Central memory CD4-positive, alpha-beta T cell (primary cell): ENCODE measurements at regions not wholly inside any gene's neighbourhood (a gene's known extent, or its start where the extent isn't known, plus 50 kb on each side); places are given as distances from the start of the nearest gene placed in this dataset.
"Not testable (repeated sequence)": the region's sequence is repeated elsewhere in the genome, so short reads cannot be mapped to it uniquely, and the experiment has no call there.

Experiments used
- DNase-seq: peaks from one replicate; pipeline ENCODE4 v3.0.0; 2022

GRCh38 chr4:12016729-12017128, 588.0 kb upstream of the HS3ST1 start:
- DNase-seq = no peak

GRCh38 chr4:12005471-12005870, 576.8 kb upstream of the HS3ST1 start:
- DNase-seq = no peak

- not testable (repeated sequence) for DNase-seq
Measured at GRCh38 chr4:11996581-11996980, 567.9 kb upstream of the HS3ST1 start.

- no peak for DNase-seq
Measured at GRCh38 chr4:11976726-11977263, 548.1 kb upstream of the HS3ST1 start.

- no peak for DNase-seq
Measured at GRCh38 chr4:11973270-11973669, 544.6 kb upstream of the HS3ST1 start.

GRCh38 chr4:11970754-11971153, 542.1 kb upstream of the HS3ST1 start:
- no peak for DNase-seq

- DNase-seq = no peak
Measured at GRCh38 chr4:11966782-11967181, 538.1 kb upstream of the HS3ST1 start.

GRCh38 chr4:11954093-11954492, 525.4 kb upstream of the HS3ST1 start:
- no peak for DNase-seq

GRCh38 chr4:11949355-11949754, 520.7 kb upstream of the HS3ST1 start:
- DNase-seq = no peak

GRCh38 chr4:11947629-11948028, 518.9 kb upstream of the HS3ST1 start:
- not testable (repeated sequence) for DNase-seq

- no peak for DNase-seq
Measured at GRCh38 chr4:11937941-11938340, 509.2 kb upstream of the HS3ST1 start.

- no peak for DNase-seq
Measured at GRCh38 chr4:11931266-11931820, 502.6 kb upstream of the HS3ST1 start.

GRCh38 chr4:11929080-11929479, 500.4 kb upstream of the HS3ST1 start:
- no peak for DNase-seq

- DNase-seq = no peak
Measured at GRCh38 chr4:11919316-11919715, 490.6 kb upstream of the HS3ST1 start.

GRCh38 chr4:11914406-11914805, 485.7 kb upstream of the HS3ST1 start:
- no peak for DNase-seq

- DNase-seq = no peak
Measured at GRCh38 chr4:11912886-11913285, 484.2 kb upstream of the HS3ST1 start.

- no peak for DNase-seq
Measured at GRCh38 chr4:11910812-11911211, 482.1 kb upstream of the HS3ST1 start.

- DNase-seq = no peak
Measured at GRCh38 chr4:11908712-11909111, 480.0 kb upstream of the HS3ST1 start.

GRCh38 chr4:11908205-11908604, 479.5 kb upstream of the HS3ST1 start:
- DNase-seq = no peak

- DNase-seq = no peak
Measured at GRCh38 chr4:11904846-11905739, 476.4 kb upstream of the HS3ST1 start.

GRCh38 chr4:11904117-11904535, 475.4 kb upstream of the HS3ST1 start:
- no peak for DNase-seq

- no peak for DNase-seq
Measured at GRCh38 chr4:11901089-11901488, 472.4 kb upstream of the HS3ST1 start.

GRCh38 chr4:11900359-11900758, 471.7 kb upstream of the HS3ST1 start:
- no peak for DNase-seq

- no peak for DNase-seq
Measured at GRCh38 chr4:11898796-11899195, 470.1 kb upstream of the HS3ST1 start.
